ENCODE measurements at regions not wholly inside any gene's neighbourhood (a gene's known extent, or its start where the extent isn't known, plus 50 kb on each side); places are given as distances from the start of the nearest gene placed in this dataset.
"Not testable (repeated sequence)": the region's sequence is repeated elsewhere in the genome, so short reads cannot be mapped to it uniquely, and the experiment has no call there.

DNA sequence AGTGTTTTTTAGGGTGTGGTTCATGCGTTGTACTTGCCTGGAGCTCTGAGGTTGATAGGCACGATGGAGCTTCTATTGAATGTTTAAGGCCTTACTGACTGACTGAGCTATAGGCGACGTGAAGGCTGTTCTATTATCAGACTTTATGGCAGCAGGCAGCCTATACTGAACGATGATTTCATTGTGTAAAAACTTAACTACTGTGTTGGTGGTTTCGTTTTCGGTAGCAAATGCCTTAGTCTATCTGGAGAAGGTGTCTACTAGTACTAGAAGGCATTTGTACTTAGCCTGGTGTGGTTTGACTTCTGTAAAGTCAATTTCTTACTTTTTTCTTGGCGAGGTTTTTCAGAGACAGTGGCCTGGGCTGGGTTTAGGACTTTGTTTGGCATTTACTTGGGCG lies 194.4 kb downstream of the OTOP1 start:
- H3K4me1 ChIP-seq; H3K27ac ChIP-seq; H3K4me3 ChIP-seq; H3K9me3 ChIP-seq; intact Hi-C loops (cut with DNase I; ENCODE audit: low total_unique reads); H3K36me3 ChIP-seq (ENCODE audit: low read depth, missing control alignments); DNase-seq; H3K27me3 ChIP-seq: not testable (repeated sequence)
- 72 to 77% methylated on average over 9 of the region's 9 CpGs for WGBS, 2 donors

- H3K27ac ChIP-seq; H3K27me3 ChIP-seq; H3K36me3 ChIP-seq (ENCODE audit: low read depth, missing control alignments); DNase-seq; H3K9me3 ChIP-seq; H3K4me3 ChIP-seq; H3K4me1 ChIP-seq; intact Hi-C loops (cut with DNase I; ENCODE audit: low total_unique reads): not testable (repeated sequence)
- WGBS, 2 donors: 40 to 48% methylated on average over 18 to 19 of the region's 19 CpGs
Observed at GRCh38 chr4:4032801-4033605, 193.7 kb downstream of the OTOP1 start.

DNA sequence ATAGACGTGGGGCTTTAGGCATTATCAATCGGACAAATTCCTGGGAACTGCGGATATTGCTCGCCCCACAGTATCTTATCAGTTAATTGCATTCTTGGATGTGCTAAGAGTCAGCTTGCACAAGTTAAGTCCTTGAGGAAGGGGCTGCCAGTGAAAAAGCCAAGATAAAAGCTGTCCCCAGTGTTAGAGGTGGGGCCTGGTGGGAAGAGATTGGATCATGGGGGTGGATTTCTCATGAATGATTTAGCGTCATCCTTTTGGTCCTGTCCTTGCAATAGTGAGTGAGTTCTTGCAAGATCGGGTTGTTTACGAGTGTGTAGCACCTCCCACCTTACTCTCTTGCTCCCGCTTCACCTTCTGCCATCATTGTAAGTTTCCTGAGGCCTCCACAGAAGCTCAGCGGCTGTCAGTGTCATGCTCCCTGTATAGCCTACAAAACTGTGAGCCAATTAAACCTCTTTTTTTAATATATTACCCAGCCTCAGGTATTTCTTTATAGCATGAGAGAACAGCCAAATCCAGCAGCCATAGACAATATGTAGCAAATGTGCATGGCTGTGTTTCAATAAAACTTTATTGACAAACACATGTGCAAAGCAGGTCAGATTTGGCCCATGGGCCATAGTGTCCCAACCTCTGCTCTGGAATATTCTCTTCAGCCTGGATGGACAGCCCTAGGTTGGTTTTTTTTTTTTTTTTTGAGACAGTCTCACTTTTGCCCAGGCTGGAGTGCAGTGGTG lies 189.2 kb downstream of the OTOP1 start:
- DNase-seq; H3K27ac ChIP-seq; H3K36me3 ChIP-seq (ENCODE audit: low read depth, missing control alignments); H3K9me3 ChIP-seq; intact Hi-C loops (cut with DNase I; ENCODE audit: low total_unique reads); H3K4me1 ChIP-seq; H3K27me3 ChIP-seq; H3K4me3 ChIP-seq: not testable (repeated sequence)
- 42 to 47% methylated on average over 9 of the region's 9 CpGs for whole genome bisulfite sequencing, 2 donors

GRCh38 chr4:4045823-4046222 lies 180.9 kb downstream of the OTOP1 start:
- H3K27ac ChIP-seq; H3K9me3 ChIP-seq; H3K27me3 ChIP-seq; H3K36me3 ChIP-seq (ENCODE audit: low read depth, missing control alignments); intact Hi-C loops (cut with DNase I; ENCODE audit: low total_unique reads); H3K4me3 ChIP-seq; DNase-seq; H3K4me1 ChIP-seq: not testable (repeated sequence)
- 55 to 61% methylated on average over 3 of the region's 3 CpGs for WGBS, 2 donors

- H3K4me1 ChIP-seq; H3K4me3 ChIP-seq; intact Hi-C loops (cut with DNase I; ENCODE audit: low total_unique reads); H3K27ac ChIP-seq; H3K36me3 ChIP-seq (ENCODE audit: low read depth, missing control alignments); H3K9me3 ChIP-seq; DNase-seq; H3K27me3 ChIP-seq: not testable (repeated sequence)
- WGBS, 2 donors: 20 to 36% methylated on average over 5 of the region's 5 CpGs
Observed at GRCh38 chr4:4046686-4047085, 180.0 kb downstream of the OTOP1 start.

- H3K4me1 ChIP-seq; intact Hi-C loops (cut with DNase I; ENCODE audit: low total_unique reads); H3K4me3 ChIP-seq; H3K9me3 ChIP-seq; DNase-seq; H3K27ac ChIP-seq; H3K27me3 ChIP-seq; H3K36me3 ChIP-seq (ENCODE audit: low read depth, missing control alignments): not testable (repeated sequence)
- 28 to 30% methylated on average over 11 to 12 of the region's 12 CpGs for WGBS, 2 donors
Observed at GRCh38 chr4:4047202-4047601, 179.5 kb downstream of the OTOP1 start.

DNA sequence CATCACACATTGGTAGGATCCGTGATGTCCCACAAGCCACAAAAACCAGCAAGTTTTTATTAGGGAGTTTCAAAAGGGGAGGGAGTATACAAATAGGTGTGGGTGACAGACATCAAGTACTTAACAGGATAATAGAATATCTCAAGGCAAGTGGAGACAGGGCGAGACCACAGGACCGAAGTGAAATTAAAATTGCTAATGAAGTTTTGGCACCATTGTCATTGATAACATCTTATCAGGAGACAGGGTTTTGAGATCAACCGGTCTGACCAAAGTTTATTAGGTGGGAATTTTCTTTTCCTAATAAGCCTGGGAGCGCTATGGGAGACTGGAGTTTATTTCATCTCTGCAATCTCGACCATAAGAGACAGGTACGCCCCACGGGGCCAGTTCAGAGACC lies 178.5 kb downstream of the OTOP1 start:
- WGBS, 2 donors: 11 to 26% methylated on average over 8 of the region's 8 CpGs
- not testable (repeated sequence) for H3K4me1 ChIP-seq

DNA sequence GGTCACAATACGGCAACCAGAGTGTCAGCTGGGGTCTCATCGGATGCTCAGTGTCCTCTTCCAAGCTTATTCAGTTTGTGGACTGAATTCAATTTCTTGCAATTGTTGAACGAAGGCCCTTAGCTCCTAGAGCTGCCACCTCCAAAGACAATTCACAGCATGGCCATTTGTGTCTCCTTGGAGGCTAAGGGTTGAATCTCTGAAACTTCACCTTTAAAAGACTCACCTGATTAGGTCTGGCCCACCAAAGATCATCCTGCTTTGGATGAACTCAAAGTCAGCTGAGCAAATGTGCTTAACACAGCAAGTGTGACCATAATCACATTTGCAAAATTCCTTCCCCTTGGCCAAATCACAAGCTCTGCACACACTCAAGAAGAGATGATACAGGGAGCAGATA lies 175.9 kb downstream of the OTOP1 start:
- H3K9me3 ChIP-seq; H3K4me3 ChIP-seq; H3K36me3 ChIP-seq (ENCODE audit: low read depth, missing control alignments); DNase-seq; H3K27ac ChIP-seq; H3K27me3 ChIP-seq; intact Hi-C loops (cut with DNase I; ENCODE audit: low total_unique reads); H3K4me1 ChIP-seq: not testable (repeated sequence)
- 80 to 84% methylated on average over 3 of the region's 3 CpGs for WGBS, 2 donors

More for the DNA sequence above, 178.5 kb downstream of the OTOP1 start:
- H3K27ac ChIP-seq; H3K9me3 ChIP-seq; DNase-seq; H3K4me3 ChIP-seq; intact Hi-C loops (cut with DNase I; ENCODE audit: low total_unique reads); H3K27me3 ChIP-seq; H3K36me3 ChIP-seq (ENCODE audit: low read depth, missing control alignments): not testable (repeated sequence)

GRCh38 chr4:4052933-4053332 lies 173.8 kb downstream of the OTOP1 start:
- intact Hi-C loops (cut with DNase I; ENCODE audit: low total_unique reads); H3K27ac ChIP-seq; H3K4me3 ChIP-seq; H3K36me3 ChIP-seq (ENCODE audit: low read depth, missing control alignments); DNase-seq; H3K9me3 ChIP-seq; H3K4me1 ChIP-seq; H3K27me3 ChIP-seq: not testable (repeated sequence)
- WGBS, 2 donors: 68 to 78% methylated on average over 1 to 2 of the region's 2 CpGs

DNA sequence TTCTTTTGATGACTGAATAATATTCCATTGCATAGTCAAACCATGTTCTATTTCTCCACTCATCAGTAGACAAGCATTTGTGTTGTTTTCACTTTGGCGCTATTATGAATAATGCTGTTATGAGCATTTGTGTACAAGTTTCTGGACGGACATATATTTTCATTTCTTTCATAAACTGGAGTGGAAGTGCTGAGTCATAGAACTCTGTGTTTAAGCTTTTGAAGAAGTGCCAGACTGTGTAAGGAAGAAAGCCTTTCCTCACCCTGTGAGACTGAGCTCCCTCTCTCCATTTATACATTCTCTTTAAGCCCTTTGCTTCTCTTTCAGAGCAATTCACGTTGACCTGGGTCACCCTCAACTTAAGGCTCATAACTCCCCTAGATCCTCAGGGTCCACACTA lies 169.5 kb downstream of the OTOP1 start:
- 59 to 93% methylated on average over 2 to 3 of the region's 3 CpGs for WGBS, 2 donors

DNA sequence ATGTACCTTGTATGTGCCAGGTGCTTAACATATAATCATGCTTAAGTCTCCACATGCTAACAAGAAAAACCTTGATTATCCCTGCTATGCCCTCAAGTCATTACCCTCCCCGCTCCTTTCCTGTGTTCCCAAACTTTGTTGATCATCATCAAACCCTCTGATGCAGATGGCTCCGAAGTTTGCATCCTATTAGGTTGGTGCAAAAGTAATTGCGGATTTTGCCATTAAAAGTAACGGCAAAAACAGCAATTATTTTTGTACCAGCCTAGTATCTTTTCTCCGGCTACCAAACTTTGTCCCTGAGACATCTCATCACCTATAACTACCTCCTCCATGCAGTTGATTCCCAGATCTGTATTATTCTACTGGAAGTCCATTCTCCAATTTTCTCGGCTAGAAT lies 142.6 kb downstream of the OTOP1 start:
- WGBS, 2 donors: 66 to 85% methylated on average over 6 of the region's 6 CpGs

More for the DNA sequence above, 169.5 kb downstream of the OTOP1 start:
- H3K27ac ChIP-seq; H3K4me3 ChIP-seq; DNase-seq; H3K27me3 ChIP-seq; H3K9me3 ChIP-seq; H3K4me1 ChIP-seq; intact Hi-C loops (cut with DNase I; ENCODE audit: low total_unique reads); H3K36me3 ChIP-seq (ENCODE audit: low read depth, missing control alignments): not testable (repeated sequence)

DNA sequence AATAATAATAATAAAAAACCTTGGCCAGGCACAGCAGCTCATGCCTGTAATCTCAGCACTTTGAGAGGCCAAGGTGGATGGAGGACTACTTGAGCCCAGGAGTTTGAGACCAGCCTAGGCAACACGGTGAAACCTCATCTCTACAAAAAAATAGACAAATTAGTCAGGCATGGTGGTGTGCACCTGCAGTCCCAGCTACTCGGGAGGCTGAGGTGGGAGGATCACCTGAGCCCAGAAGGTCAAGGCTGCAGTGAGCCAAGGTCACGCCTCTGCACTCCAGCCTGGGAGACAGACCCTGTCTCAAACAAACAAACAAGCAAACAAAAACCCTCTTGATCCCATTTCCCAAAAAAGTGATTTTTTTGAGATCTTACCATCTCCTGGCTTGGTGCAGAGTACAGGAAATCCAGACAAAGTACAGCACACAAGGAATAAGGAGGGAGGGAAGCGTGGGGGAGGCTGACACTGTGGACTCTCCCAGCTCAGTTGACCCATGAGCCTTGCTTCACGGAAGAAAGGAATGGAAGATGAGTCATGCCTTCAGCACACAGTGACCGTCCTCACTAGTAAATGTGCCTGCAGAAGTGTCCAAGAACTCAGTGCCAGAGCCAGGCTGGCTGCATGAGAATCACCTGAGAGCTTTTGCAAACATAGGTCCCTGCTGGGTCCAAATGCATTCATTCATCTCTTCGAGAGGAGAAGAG lies 136.9 kb downstream of the OTOP1 start:
- intact Hi-C loops (cut with DNase I; ENCODE audit: low total_unique reads); H3K9me3 ChIP-seq; H3K27ac ChIP-seq; H3K36me3 ChIP-seq (ENCODE audit: low read depth, missing control alignments); H3K27me3 ChIP-seq; H3K4me3 ChIP-seq; H3K4me1 ChIP-seq: not testable (repeated sequence)
- WGBS, 2 donors: 31 to 39% methylated on average over 7 of the region's 7 CpGs
- DNase-seq: peak; percentile 19

More for the DNA sequence above, 142.6 kb downstream of the OTOP1 start:
- intact Hi-C loops (cut with DNase I; ENCODE audit: low total_unique reads); H3K9me3 ChIP-seq; H3K36me3 ChIP-seq (ENCODE audit: low read depth, missing control alignments); H3K4me1 ChIP-seq; H3K27ac ChIP-seq; DNase-seq; H3K27me3 ChIP-seq; H3K4me3 ChIP-seq: not testable (repeated sequence)
